ENCODE measurements at regions not wholly inside any gene's neighbourhood (a gene's known extent, or its start where the extent isn't known, plus 50 kb on each side); places are given as distances from the start of the nearest gene placed in this dataset.

GRCh38 chr6:132244744-132245143, 156.5 kb downstream of the MOXD1 start:
- H3K9ac ChIP-seq (ENCODE audit: low read depth, low read length), result no peak overlapping the region
- no peaks in the 10 kb centered on the region for H3K27me3 ChIP-seq (ENCODE audit: insufficient read depth, low read length)
- no peaks in the 10 kb centered on the region for H3K9me3 ChIP-seq (ENCODE audit: insufficient read depth, low read depth, low read length)
- no peak overlapping the region for H3K4me3 ChIP-seq (ENCODE audit: low read length)
- no peaks in the 10 kb centered on the region for H3K4me1 ChIP-seq (ENCODE audit: insufficient read depth, low read length)
- H3K27ac ChIP-seq (ENCODE audit: low read depth, low read length), result no peak overlapping the region
- 99% methylated on average over 3 of the region's 3 CpGs for WGBS
- H3K36me3 ChIP-seq (ENCODE audit: insufficient read depth, low read length), result no peaks in the 10 kb centered on the region

- 9% methylated on average over 3 of the region's 3 CpGs for WGBS
These were observed 164.5 kb downstream of the MOXD1 start for GRCh38 chr6:132236744-132237143.

GRCh38 chr6:132236281-132236680, 165.0 kb downstream of the MOXD1 start:
- 73% methylated on average over 1 of the region's 1 CpG for WGBS
- Histone ChIP-seq H3K36me3 (ENCODE audit: insufficient read depth, low read length) (no peaks in the 10 kb centered on the region), H3K27me3 (ENCODE audit: insufficient read depth, low read length) (no peaks in the 10 kb centered on the region), H3K4me1 (ENCODE audit: insufficient read depth, low read length) (peaks cover 19% of the 10 kb centered on the region), H3K27ac (ENCODE audit: low read depth, low read length) (no peak overlapping the region), H3K4me3 (ENCODE audit: low read length) (no peak overlapping the region), H3K9me3 (ENCODE audit: insufficient read depth, low read depth, low read length) (no peaks in the 10 kb centered on the region), H3K9ac (ENCODE audit: low read depth, low read length) (no peak overlapping the region)

More at GRCh38 chr6:132236744-132237143, 164.5 kb downstream of the MOXD1 start:
- no peaks in the 10 kb centered on the region for H3K9me3 ChIP-seq (ENCODE audit: insufficient read depth, low read depth, low read length)
- H3K4me1 ChIP-seq (ENCODE audit: insufficient read depth, low read length), result peaks cover 19% of the 10 kb centered on the region
- H3K27me3 ChIP-seq (ENCODE audit: insufficient read depth, low read length), result no peaks in the 10 kb centered on the region
- H3K27ac ChIP-seq (ENCODE audit: low read depth, low read length), result no peak overlapping the region
- no peak overlapping the region; the same call in 1 of the 2 replicates for H3K9ac ChIP-seq (ENCODE audit: low read depth, low read length)
- no peak overlapping the region for H3K4me3 ChIP-seq (ENCODE audit: low read length)
- no peaks in the 10 kb centered on the region for H3K36me3 ChIP-seq (ENCODE audit: insufficient read depth, low read length)

GRCh38 chr6:132235596-132236280, 165.5 kb downstream of the MOXD1 start:
- Histone ChIP-seq H3K9ac (ENCODE audit: low read depth, low read length) (no peak overlapping the region), H3K27ac (ENCODE audit: low read depth, low read length) (no peak overlapping the region), H3K27me3 (ENCODE audit: insufficient read depth, low read length) (no peaks in the 10 kb centered on the region), H3K4me1 (ENCODE audit: insufficient read depth, low read length) (peaks cover 19% of the 10 kb centered on the region), H3K4me3 (ENCODE audit: low read length) (no peak overlapping the region), H3K36me3 (ENCODE audit: insufficient read depth, low read length) (no peaks in the 10 kb centered on the region), H3K9me3 (ENCODE audit: insufficient read depth, low read depth, low read length) (no peaks in the 10 kb centered on the region)
- 84% methylated on average over 2 of the region's 2 CpGs for WGBS

- H3K27ac ChIP-seq (ENCODE audit: low read depth, low read length), result no peak overlapping the region
- peaks cover 19% of the 10 kb centered on the region for H3K4me1 ChIP-seq (ENCODE audit: insufficient read depth, low read length)
- H3K4me3 ChIP-seq (ENCODE audit: low read length), result no peak overlapping the region
- no peaks in the 10 kb centered on the region for H3K27me3 ChIP-seq (ENCODE audit: insufficient read depth, low read length)
- H3K9ac ChIP-seq (ENCODE audit: low read depth, low read length), result no peak overlapping the region
- H3K9me3 ChIP-seq (ENCODE audit: insufficient read depth, low read depth, low read length), result no peaks in the 10 kb centered on the region
- no peaks in the 10 kb centered on the region for H3K36me3 ChIP-seq (ENCODE audit: insufficient read depth, low read length)
- 86% methylated on average over 2 of the region's 2 CpGs for WGBS
These were observed 166.9 kb downstream of the MOXD1 start for GRCh38 chr6:132234356-132234755.

- Histone ChIP-seq H3K4me1 (ENCODE audit: insufficient read depth, low read length) (peaks cover 9% of the 10 kb centered on the region; the same call in 1 of the 2 replicates), H3K9me3 (ENCODE audit: insufficient read depth, low read depth, low read length) (no peaks in the 10 kb centered on the region), H3K36me3 (ENCODE audit: insufficient read depth, low read length) (no peaks in the 10 kb centered on the region), H3K9ac (ENCODE audit: low read depth, low read length) (no peak overlapping the region), H3K27me3 (ENCODE audit: insufficient read depth, low read length) (no peaks in the 10 kb centered on the region), H3K4me3 (ENCODE audit: low read length) (no peak overlapping the region), H3K27ac (ENCODE audit: low read depth, low read length) (no peak overlapping the region)
- 93% methylated on average over 4 of the region's 4 CpGs for WGBS
These were observed 170.0 kb downstream of the MOXD1 start for GRCh38 chr6:132231121-132231884.

- no peaks in the 10 kb centered on the region for H3K36me3 ChIP-seq (ENCODE audit: insufficient read depth, low read length)
- no peak overlapping the region for H3K4me3 ChIP-seq (ENCODE audit: low read length)
- H3K27me3 ChIP-seq (ENCODE audit: insufficient read depth, low read length), result no peaks in the 10 kb centered on the region
- no CpG with 5 or more reads among the region's 1 CpG for WGBS
- no peak overlapping the region for H3K9ac ChIP-seq (ENCODE audit: low read depth, low read length)
- 0 out of 2 replicates have a peak, but pooled peaks cover 3% of the 10 kb centered on the region for H3K4me1 ChIP-seq (ENCODE audit: insufficient read depth, low read length)
- H3K27ac ChIP-seq (ENCODE audit: low read depth, low read length), result no peak overlapping the region
- H3K9me3 ChIP-seq (ENCODE audit: insufficient read depth, low read depth, low read length), result peaks cover 6% of the 10 kb centered on the region; the same call in 1 of the 2 replicates
These were observed 172.4 kb downstream of the MOXD1 start for GRCh38 chr6:132228894-132229293.

- no peaks in the 10 kb centered on the region for H3K36me3 ChIP-seq (ENCODE audit: insufficient read depth, low read length)
- H3K9me3 ChIP-seq (ENCODE audit: insufficient read depth, low read depth, low read length), result peaks cover 6% of the 10 kb centered on the region; the same call in 1 of the 2 replicates
- no peak overlapping the region for H3K27ac ChIP-seq (ENCODE audit: low read depth, low read length)
- H3K27me3 ChIP-seq (ENCODE audit: insufficient read depth, low read length), result no peaks in the 10 kb centered on the region
- H3K4me3 ChIP-seq (ENCODE audit: low read length), result no peak overlapping the region
- 0 out of 2 replicates have a peak, but pooled peaks cover 3% of the 10 kb centered on the region for H3K4me1 ChIP-seq (ENCODE audit: insufficient read depth, low read length)
- H3K9ac ChIP-seq (ENCODE audit: low read depth, low read length), result no peak overlapping the region
These were observed 173.4 kb downstream of the MOXD1 start for GRCh38 chr6:132227904-132228303.

- Histone ChIP-seq H3K4me3 (ENCODE audit: low read length) (no peak overlapping the region), H3K36me3 (ENCODE audit: insufficient read depth, low read length) (no peaks in the 10 kb centered on the region), H3K4me1 (ENCODE audit: insufficient read depth, low read length) (0 out of 2 replicates have a peak, but pooled peaks cover 3% of the 10 kb centered on the region), H3K27ac (ENCODE audit: low read depth, low read length) (no peak overlapping the region), H3K9me3 (ENCODE audit: insufficient read depth, low read depth, low read length) (peaks cover 6% of the 10 kb centered on the region; the same call in 1 of the 2 replicates), H3K27me3 (ENCODE audit: insufficient read depth, low read length) (no peaks in the 10 kb centered on the region), H3K9ac (ENCODE audit: low read depth, low read length) (no peak overlapping the region)
- 91% methylated on average over 3 of the region's 3 CpGs for WGBS
These were observed 176.3 kb downstream of the MOXD1 start for GRCh38 chr6:132224943-132225342.

GRCh38 chr6:132220800-132221199, 180.5 kb downstream of the MOXD1 start:
- H3K27me3 ChIP-seq (ENCODE audit: insufficient read depth, low read length), result no peaks in the 10 kb centered on the region
- H3K27ac ChIP-seq (ENCODE audit: low read depth, low read length), result no peak overlapping the region
- H3K36me3 ChIP-seq (ENCODE audit: insufficient read depth, low read length), result no peaks in the 10 kb centered on the region
- H3K9me3 ChIP-seq (ENCODE audit: insufficient read depth, low read depth, low read length), result peaks cover 5% of the 10 kb centered on the region; the same call in 1 of the 2 replicates
- no peak overlapping the region for H3K9ac ChIP-seq (ENCODE audit: low read depth, low read length)
- WGBS, result no CpG with 5 or more reads among the region's 1 CpG
- no peak overlapping the region for H3K4me3 ChIP-seq (ENCODE audit: low read length)
- no peaks in the 10 kb centered on the region for H3K4me1 ChIP-seq (ENCODE audit: insufficient read depth, low read length)

GRCh38 chr6:132219901-132220300, 181.4 kb downstream of the MOXD1 start:
- Histone ChIP-seq H3K27me3 (ENCODE audit: insufficient read depth, low read length) (no peaks in the 10 kb centered on the region), H3K27ac (ENCODE audit: low read depth, low read length) (no peak overlapping the region), H3K9ac (ENCODE audit: low read depth, low read length) (no peak overlapping the region), H3K4me1 (ENCODE audit: insufficient read depth, low read length) (no peaks in the 10 kb centered on the region), H3K4me3 (ENCODE audit: low read length) (no peak overlapping the region), H3K9me3 (ENCODE audit: insufficient read depth, low read depth, low read length) (0 out of 2 replicates have a peak, but pooled peaks cover 4% of the 10 kb centered on the region), H3K36me3 (ENCODE audit: insufficient read depth, low read length) (no peaks in the 10 kb centered on the region)
- WGBS, result 89% methylated on average over 1 of the region's 1 CpG
